ENCODE measurements at regions not wholly inside any gene's neighbourhood (a gene's known extent, or its start where the extent isn't known, plus 50 kb on each side); places are given as distances from the start of the nearest gene placed in this dataset.

- TF ChIP-seq, protein P1, sequence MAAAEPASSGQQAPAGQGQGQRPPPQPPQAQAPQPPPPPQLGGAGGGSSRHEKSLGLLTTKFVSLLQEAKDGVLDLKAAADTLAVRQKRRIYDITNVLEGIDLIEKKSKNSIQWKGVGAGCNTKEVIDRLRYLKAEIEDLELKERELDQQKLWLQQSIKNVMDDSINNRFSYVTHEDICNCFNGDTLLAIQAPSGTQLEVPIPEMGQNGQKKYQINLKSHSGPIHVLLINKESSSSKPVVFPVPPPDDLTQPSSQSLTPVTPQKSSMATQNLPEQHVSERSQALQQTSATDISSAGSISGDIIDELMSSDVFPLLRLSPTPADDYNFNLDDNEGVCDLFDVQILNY (CRISPR knock-in tag; IDR thresholded peaks at IDR 0.05), result no peak
- TF ChIP-seq NR2C2 (CRISPR knock-in tag; IDR thresholded peaks at IDR 0.05) (no peak), ZNF232 (CRISPR knock-in tag; IDR thresholded peaks at IDR 0.05) (no peak)
These were observed 344.1 kb downstream of the NPIPA8 start (continued) for GRCh38 chr16:17992416-17992815.

GRCh38 chr16:17989255-17989654 is 347.3 kb downstream of the NPIPA8 start:
- CTCF ChIA-PET, result no interaction called here
- Mint-ChIP-seq H3K36me3 (no peaks in the 10 kb centered on the region; the same call in 1 of the 2 replicates), H3K27me3 (ENCODE audit: low read depth) (no peaks in the 10 kb centered on the region), H3K9me3 (peaks cover 5% of the 10 kb centered on the region), H3K27ac (no peak overlapping the region), H3K4me1 (peaks cover 11% of the 10 kb centered on the region), H3K4me3 (no peak overlapping the region)
- ATAC-seq, result no peak
- no peak for DNase-seq (ENCODE audit: low spot score)
- POLR2A ChIA-PET, result no interaction called here
- TF ChIP-seq ZNF423 (CRISPR knock-in tag; IDR thresholded peaks at IDR 0.05) (no peak), TEAD1 (CRISPR knock-in tag; IDR thresholded peaks at IDR 0.05) (no peak), MXD4 (CRISPR knock-in tag; IDR thresholded peaks at IDR 0.05; ENCODE audit: borderline replicate concordance) (no peak), FOXJ3 (CRISPR knock-in tag; IDR thresholded peaks at IDR 0.05; ENCODE audit: borderline replicate concordance) (no peak), ZBTB43 (CRISPR knock-in tag; IDR thresholded peaks at IDR 0.05) (no peak), ZNF671 (CRISPR knock-in tag; IDR thresholded peaks at IDR 0.05) (no peak), NFATC4 (CRISPR knock-in tag; IDR thresholded peaks at IDR 0.05) (no peak), SMAD3 (CRISPR knock-in tag; IDR thresholded peaks at IDR 0.05; ENCODE audit: borderline replicate concordance) (no peak), NR3C1 (CRISPR knock-in tag; conservative IDR thresholded peaks at IDR 0.05; ENCODE audit: low read depth) (no peak), TEAD4 (CRISPR knock-in tag; IDR thresholded peaks at IDR 0.05) (no peak), ZNF512 (CRISPR knock-in tag; IDR thresholded peaks at IDR 0.05; ENCODE audit: borderline replicate concordance) (no peak)
- TF ChIP-seq, protein P2, sequence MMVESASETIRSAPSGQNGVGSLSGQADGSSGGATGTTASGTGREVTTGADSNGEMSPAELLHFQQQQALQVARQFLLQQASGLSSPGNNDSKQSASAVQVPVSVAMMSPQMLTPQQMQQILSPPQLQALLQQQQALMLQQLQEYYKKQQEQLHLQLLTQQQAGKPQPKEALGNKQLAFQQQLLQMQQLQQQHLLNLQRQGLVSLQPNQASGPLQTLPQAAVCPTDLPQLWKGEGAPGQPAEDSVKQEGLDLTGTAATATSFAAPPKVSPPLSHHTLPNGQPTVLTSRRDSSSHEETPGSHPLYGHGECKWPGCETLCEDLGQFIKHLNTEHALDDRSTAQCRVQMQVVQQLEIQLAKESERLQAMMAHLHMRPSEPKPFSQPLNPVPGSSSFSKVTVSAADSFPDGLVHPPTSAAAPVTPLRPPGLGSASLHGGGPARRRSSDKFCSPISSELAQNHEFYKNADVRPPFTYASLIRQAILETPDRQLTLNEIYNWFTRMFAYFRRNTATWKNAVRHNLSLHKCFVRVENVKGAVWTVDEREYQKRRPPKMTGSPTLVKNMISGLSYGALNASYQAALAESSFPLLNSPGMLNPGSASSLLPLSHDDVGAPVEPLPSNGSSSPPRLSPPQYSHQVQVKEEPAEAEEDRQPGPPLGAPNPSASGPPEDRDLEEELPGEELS (CRISPR knock-in tag; IDR thresholded peaks at IDR 0.05), result no peak
- TF ChIP-seq, protein P3, sequence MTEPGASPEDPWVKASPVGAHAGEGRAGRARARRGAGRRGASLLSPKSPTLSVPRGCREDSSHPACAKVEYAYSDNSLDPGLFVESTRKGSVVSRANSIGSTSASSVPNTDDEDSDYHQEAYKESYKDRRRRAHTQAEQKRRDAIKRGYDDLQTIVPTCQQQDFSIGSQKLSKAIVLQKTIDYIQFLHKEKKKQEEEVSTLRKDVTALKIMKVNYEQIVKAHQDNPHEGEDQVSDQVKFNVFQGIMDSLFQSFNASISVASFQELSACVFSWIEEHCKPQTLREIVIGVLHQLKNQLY (CRISPR knock-in tag; IDR thresholded peaks at IDR 0.05), result no peak

DNA sequence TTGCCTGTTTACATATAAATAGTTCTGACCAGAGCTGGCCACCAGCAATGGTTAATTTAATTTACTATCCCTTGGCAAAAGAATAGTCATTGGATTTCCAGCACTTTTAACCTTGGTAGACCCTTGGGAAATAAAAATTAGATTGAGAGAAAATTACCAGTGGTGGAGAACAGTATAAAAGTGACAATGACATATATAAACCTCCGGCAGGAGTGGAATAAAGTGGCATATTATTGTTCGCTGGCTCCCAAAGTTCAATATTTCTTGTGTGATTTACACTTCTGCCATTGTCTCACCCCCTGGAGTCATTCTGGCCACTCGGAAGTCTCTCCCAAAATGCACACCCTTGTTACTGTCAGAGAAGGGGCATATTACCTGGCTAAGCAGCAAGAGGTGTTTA is 347.7 kb downstream of the NPIPA8 start:
- Mint-ChIP-seq H3K27me3 (ENCODE audit: low read depth) (no peaks in the 10 kb centered on the region), H3K27ac (no peak overlapping the region), H3K36me3 (no peaks in the 10 kb centered on the region; the same call in 1 of the 2 replicates), H3K4me3 (no peak overlapping the region), H3K4me1 (peaks cover 11% of the 10 kb centered on the region), H3K9me3 (peaks cover 5% of the 10 kb centered on the region)
- ATAC-seq (no peak), DNase-seq (ENCODE audit: low spot score) (no peak)
- CTCF ChIA-PET, result no interaction called here
- POLR2A ChIA-PET, result no interaction called here
- TF ChIP-seq NR3C1 (CRISPR knock-in tag; conservative IDR thresholded peaks at IDR 0.05; ENCODE audit: low read depth), result no peak
- TF ChIP-seq, protein P4, sequence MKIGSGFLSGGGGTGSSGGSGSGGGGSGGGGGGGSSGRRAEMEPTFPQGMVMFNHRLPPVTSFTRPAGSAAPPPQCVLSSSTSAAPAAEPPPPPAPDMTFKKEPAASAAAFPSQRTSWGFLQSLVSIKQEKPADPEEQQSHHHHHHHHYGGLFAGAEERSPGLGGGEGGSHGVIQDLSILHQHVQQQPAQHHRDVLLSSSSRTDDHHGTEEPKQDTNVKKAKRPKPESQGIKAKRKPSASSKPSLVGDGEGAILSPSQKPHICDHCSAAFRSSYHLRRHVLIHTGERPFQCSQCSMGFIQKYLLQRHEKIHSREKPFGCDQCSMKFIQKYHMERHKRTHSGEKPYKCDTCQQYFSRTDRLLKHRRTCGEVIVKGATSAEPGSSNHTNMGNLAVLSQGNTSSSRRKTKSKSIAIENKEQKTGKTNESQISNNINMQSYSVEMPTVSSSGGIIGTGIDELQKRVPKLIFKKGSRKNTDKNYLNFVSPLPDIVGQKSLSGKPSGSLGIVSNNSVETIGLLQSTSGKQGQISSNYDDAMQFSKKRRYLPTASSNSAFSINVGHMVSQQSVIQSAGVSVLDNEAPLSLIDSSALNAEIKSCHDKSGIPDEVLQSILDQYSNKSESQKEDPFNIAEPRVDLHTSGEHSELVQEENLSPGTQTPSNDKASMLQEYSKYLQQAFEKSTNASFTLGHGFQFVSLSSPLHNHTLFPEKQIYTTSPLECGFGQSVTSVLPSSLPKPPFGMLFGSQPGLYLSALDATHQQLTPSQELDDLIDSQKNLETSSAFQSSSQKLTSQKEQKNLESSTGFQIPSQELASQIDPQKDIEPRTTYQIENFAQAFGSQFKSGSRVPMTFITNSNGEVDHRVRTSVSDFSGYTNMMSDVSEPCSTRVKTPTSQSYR (CRISPR knock-in tag; IDR thresholded peaks at IDR 0.05), result no peak
- no peak for TF ChIP-seq ZNF512 (CRISPR knock-in tag; IDR thresholded peaks at IDR 0.05; ENCODE audit: borderline replicate concordance)
- TF ChIP-seq CTCF (IDR thresholded peaks at IDR 0.05), result no peak
- no peak for TF ChIP-seq ATF6 (CRISPR knock-in tag; IDR thresholded peaks at IDR 0.05)

Measured in WTC11 (cell line).